ENCODE measurements at regions not wholly inside any gene's neighbourhood (a gene's known extent, or its start where the extent isn't known, plus 50 kb on each side); places are given as distances from the start of the nearest gene placed in this dataset.

- no peak overlapping the region for H3K27ac ChIP-seq (ENCODE audit: low read depth, low read length)
- no peaks in the 10 kb centered on the region for H3K9me3 ChIP-seq (ENCODE audit: control insufficient read depth, insufficient read depth, low read depth, low read length)
- no peaks in the 10 kb centered on the region for H3K36me3 ChIP-seq (ENCODE audit: control insufficient read depth, insufficient read depth, low read length)
- H3K9ac ChIP-seq (ENCODE audit: low read length) = no peak overlapping the region
- no peaks in the 10 kb centered on the region for H3K27me3 ChIP-seq (ENCODE audit: control insufficient read depth, insufficient read depth, low read length)
- H3K4me3 ChIP-seq (ENCODE audit: low read depth, low read length) = no peak overlapping the region
- no peaks in the 10 kb centered on the region for H3K4me1 ChIP-seq (ENCODE audit: control insufficient read depth, insufficient read depth, low read length)
Measured at GRCh38 chr6:167769408-167770190, 57.1 kb upstream of the AFDN start.

DNA sequence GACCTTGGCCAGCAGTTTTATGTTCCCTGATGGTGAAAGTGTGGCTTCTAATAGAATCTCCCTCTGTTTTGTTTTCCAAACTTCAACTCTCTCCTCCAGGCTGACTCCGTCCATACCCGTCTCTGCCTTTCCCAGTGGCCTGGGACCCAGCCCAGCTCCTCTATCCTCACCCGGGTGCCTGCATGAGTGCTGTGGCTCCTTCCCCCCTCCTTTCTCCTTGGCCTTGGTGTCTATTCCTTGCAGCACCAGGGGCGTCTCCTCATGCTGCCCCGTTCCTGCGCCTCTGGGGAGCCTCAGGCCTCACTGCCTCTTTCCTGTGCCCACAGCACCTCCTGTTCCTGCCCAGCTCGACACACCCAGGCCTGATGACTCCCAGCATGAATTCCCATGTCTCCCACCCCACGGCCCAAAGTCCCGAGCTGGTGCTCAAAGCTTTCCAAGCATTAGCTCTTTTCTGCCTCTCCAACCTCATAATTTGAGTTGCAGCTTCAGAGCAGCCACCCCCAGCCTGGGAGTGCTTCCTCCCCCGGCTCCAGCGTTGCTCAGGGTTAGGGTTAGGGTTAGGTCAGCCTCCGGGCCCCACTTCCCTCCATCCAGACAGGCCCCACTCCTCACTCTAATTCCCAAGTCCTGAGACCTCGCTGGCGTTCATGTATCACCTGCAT is 56.3 kb upstream of the AFDN start:
- H3K27me3 ChIP-seq (ENCODE audit: control insufficient read depth, insufficient read depth, low read length) = no peaks in the 10 kb centered on the region
- H3K9ac ChIP-seq (ENCODE audit: low read length) = no peak overlapping the region
- no peak overlapping the region for H3K27ac ChIP-seq (ENCODE audit: low read depth, low read length)
- no peaks in the 10 kb centered on the region for H3K36me3 ChIP-seq (ENCODE audit: control insufficient read depth, insufficient read depth, low read length)
- no peaks in the 10 kb centered on the region for H3K4me1 ChIP-seq (ENCODE audit: control insufficient read depth, insufficient read depth, low read length)
- H3K9me3 ChIP-seq (ENCODE audit: control insufficient read depth, insufficient read depth, low read depth, low read length) = no peaks in the 10 kb centered on the region
- H3K4me3 ChIP-seq (ENCODE audit: low read depth, low read length) = no peak overlapping the region

DNA sequence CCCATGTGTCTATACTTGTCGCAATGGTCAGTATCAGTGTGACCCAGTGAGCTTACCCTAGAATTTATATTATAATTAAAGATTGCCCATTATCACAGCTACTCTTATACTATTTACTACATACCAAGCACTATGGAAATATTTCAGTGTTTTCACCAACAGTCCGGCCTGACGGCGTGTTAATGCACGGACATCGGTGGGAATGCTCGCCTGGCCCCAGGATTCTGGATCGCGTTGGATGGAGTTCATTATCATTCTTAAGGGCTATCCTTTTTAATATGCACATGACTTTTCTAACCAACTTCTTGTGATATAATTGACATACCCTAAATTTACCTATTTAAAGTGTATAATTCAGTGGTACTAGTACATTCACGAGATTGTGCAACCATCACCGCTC is 51.8 kb upstream of the AFDN start:
- Histone ChIP-seq H3K4me3 (ENCODE audit: low read depth, low read length) (no peak overlapping the region), H3K36me3 (ENCODE audit: control insufficient read depth, insufficient read depth, low read length) (no peaks in the 10 kb centered on the region), H3K9ac (ENCODE audit: low read length) (no peak overlapping the region), H3K27ac (ENCODE audit: low read depth, low read length) (no peak overlapping the region), H3K27me3 (ENCODE audit: control insufficient read depth, insufficient read depth, low read length) (no peaks in the 10 kb centered on the region), H3K4me1 (ENCODE audit: control insufficient read depth, insufficient read depth, low read length) (no peaks in the 10 kb centered on the region), H3K9me3 (ENCODE audit: control insufficient read depth, insufficient read depth, low read depth, low read length) (no peaks in the 10 kb centered on the region)

GRCh38 chr6:167776906-167777627 is 49.6 kb upstream of the AFDN start:
- Histone ChIP-seq H3K4me1 (ENCODE audit: control insufficient read depth, insufficient read depth, low read length) (no peaks in the 10 kb centered on the region), H3K36me3 (ENCODE audit: control insufficient read depth, insufficient read depth, low read length) (no peaks in the 10 kb centered on the region), H3K27ac (ENCODE audit: low read depth, low read length) (no peak overlapping the region), H3K9ac (ENCODE audit: low read length) (no peak overlapping the region), H3K4me3 (ENCODE audit: low read depth, low read length) (no peak overlapping the region), H3K27me3 (ENCODE audit: control insufficient read depth, insufficient read depth, low read length) (no peaks in the 10 kb centered on the region), H3K9me3 (ENCODE audit: control insufficient read depth, insufficient read depth, low read depth, low read length) (no peaks in the 10 kb centered on the region)

All from HUES6 (cell line).